NCI-H510A treated with DMSO at 0.1 percent for 48 hours (cell line): ENCODE measurements at regions not wholly inside any gene's neighbourhood (a gene's known extent, or its start where the extent isn't known, plus 50 kb on each side); places are given as distances from the start of the nearest gene placed in this dataset.

Experiments used
- DNase-seq: peaks from one replicate; lab custom pipeline; 2025; lab: John Stamatoyannopoulos, UW

- peak; percentile 54 for DNase-seq
Observed at GRCh38 chr10:33547976-33548375, 213.5 kb upstream of the NRP1 start.

DNA sequence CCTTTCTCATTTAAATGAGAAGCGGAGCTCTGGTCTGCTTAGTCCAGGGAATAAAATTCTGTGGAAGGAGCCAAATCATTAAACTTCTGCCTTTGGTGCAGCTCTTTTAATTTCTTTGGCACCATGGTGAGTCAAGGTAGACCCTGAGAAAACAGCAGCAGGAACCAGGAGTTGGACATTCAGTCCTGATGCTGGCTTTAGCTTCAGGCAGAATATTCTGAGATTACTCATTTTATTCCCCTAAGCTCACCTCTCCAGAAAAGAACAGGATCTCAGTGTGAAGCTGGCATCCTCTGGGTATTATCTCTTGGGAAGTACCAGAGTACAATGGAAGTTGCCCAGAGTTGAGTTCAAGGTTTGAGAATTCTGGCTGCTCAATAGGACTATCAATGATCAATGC is 211.6 kb upstream of the NRP1 start:
- DNase-seq = no peak

DNA sequence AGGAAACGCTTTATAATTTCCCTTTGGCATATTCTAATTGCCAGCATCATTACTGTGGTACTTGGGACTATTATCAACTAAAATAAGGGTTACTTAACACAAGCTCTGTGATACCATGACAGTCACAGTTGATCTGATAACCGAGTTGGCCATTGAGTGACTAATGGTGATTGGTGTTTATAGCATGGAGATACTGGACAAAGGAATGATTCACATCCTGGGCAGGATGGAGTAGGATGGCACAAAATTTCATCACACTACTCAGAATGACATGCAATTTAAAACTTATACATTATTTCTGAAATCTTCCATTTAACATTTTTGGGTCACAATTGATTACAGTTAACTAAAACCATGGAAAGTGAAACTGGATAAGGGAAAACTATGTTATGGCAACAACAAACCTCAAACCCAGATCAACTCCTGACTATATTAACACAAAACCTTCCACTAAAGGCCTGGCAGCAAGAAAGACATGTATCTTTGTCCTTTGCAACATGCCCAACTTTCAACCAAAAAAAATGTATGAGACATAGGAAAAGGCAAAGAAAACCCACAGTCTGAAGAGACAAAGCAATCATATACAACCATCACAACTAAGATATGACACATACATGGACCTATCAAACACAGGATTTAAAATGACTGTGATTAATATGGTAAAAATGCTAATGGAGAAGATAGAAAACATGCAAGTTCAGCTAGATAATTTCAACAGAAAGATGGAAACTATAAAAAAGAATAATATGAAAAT is 208.5 kb upstream of the NRP1 start:
- no peak for DNase-seq

GRCh38 chr10:33539116-33539515 is 204.6 kb upstream of the NRP1 start:
- no peak for DNase-seq

DNA sequence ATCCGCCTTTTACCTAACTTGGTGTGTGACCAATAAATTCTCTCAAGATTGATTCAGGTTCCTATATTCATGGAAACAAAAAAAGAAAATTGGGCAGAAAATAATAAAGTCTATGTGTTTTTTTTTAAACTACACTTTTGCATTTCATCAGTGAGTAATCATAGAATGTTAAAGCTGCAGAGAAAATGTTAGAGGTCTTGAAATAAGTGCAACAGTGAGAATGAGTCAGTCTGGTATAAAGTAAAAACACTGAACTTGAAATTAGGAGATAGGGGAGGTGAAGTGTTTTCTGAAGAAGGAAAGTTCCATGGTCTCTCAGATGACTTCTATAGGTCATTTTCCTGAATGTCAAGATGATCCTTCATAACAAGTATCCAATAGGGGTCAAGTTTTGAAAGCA is 202.6 kb upstream of the NRP1 start:
- no peak for DNase-seq

- no peak for DNase-seq
Observed at GRCh38 chr10:33536508-33536907, 202.0 kb upstream of the NRP1 start.

DNA sequence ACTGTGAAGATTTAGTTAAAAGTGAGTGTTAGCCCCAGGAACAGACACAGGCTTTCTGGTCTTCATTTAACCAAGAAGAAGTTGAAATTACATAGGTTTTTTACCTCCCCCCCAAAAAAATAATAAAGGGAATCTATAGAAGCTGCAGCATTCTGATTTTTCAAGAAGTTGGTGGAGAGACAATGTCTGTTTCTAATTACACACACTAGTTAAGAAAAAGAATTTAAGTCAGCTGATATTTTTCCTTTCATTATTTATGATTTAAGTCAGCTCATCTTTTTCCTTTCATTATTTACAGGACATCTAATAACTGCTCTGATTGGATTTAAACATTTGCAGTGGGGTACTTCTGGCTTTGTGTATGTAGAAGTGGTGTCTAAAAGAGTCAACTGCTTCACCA is 201.4 kb upstream of the NRP1 start:
- DNase-seq = no peak

- DNase-seq = no peak
Observed at GRCh38 chr10:33534416-33534815, 199.9 kb upstream of the NRP1 start.

- DNase-seq = no peak
Observed at GRCh38 chr10:33533612-33534011, 199.1 kb upstream of the NRP1 start.

DNA sequence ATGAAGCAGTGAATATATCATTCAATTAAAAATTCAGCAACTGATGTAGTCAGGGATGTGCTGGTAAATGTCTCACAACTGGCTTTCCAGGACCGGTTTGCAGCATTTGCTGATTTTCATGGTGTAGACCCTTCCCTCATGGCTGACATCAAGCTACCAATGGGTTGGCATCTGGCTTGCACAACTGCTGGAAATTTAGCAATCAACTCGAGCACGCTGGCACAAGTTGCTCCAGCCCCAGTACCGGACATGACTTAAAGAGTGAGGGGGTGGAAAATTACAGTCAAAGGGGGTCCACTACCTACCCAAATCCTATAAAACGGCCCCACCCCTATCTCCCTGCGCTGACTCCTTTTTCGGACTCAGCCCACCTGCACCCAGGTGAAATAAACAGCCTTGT is 198.4 kb upstream of the NRP1 start:
- DNase-seq = no peak

- DNase-seq = no peak
Observed at GRCh38 chr10:33529234-33529633, 194.8 kb upstream of the NRP1 start.

- DNase-seq = no peak
Observed at GRCh38 chr10:33524966-33525365, 190.5 kb upstream of the NRP1 start.

DNA sequence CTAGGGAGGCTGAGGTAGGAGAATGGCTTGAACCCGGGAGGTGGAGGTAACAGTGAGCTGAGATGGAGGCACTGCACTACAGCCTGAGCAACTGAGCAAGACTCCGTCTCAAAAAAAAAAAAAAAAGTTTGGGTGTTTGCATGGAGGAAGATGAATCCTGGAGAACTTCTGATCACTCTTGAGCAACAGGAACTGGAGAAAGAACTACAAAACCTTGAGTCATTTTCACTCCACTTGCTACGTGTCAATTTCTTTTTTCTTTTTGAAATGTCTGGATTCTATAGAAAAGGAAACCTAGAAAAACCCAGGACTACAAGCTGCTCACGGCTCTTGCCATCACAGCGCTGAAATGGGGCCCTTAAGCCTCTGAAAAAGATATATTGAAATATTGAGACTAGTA is 189.6 kb upstream of the NRP1 start:
- DNase-seq = no peak

GRCh38 chr10:33523236-33523792 is 188.8 kb upstream of the NRP1 start:
- no peak for DNase-seq

DNA sequence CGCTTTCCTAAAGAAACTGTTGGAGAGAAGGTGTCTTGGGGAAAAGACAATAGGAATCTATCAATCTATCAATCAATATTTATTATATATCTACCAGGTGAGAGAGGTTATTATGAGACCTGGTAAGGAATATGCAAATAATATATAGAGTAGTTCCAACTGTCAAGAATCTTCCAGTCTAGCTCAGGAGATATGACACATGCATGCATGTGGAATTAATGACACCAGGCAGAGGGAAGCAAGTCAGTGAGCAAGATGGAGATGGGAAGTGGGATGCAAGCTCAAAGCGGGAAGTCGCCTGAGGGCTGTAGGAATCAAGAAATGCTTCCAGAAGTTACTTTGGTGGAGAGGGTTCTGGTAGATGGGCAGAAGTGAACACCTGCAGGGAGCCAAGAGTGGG is 187.4 kb upstream of the NRP1 start:
- no peak for DNase-seq

GRCh38 chr10:33521062-33521461 is 186.6 kb upstream of the NRP1 start:
- no peak for DNase-seq

GRCh38 chr10:33520223-33520622 is 185.8 kb upstream of the NRP1 start:
- DNase-seq = no peak

DNA sequence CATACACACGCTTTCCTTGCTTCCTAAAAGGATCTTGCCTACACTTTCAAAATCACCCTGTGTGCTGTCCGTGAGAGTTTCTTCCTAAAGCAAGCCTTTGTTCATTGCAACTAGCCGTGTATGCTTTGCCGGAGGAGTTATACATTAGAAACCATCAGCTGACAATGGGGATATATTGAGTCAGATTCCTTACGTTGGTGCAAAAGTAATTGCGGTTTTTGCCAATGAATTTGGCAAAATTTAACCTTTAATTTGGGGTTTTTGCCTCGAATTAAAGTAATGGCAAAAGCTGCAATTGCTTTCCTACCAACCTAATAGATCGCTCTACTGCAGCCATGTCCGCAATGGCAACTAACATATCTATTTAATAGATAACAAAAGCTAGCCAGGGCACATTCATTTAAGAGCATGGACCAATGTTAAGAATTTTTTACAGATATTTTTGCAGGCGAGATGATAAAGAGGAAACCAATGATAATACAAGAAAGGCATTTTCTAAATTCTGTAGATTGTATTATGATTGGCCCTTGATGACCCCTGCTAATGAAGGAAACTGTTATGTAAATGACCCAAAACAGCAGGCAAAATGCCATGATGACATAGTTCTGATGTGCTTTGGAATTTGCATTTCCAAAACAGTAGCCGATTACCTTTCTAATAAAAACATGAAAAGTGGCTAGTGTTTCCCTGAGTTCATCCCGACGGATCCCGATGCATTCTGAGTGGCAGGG is 184.8 kb upstream of the NRP1 start:
- DNase-seq = no peak

DNA sequence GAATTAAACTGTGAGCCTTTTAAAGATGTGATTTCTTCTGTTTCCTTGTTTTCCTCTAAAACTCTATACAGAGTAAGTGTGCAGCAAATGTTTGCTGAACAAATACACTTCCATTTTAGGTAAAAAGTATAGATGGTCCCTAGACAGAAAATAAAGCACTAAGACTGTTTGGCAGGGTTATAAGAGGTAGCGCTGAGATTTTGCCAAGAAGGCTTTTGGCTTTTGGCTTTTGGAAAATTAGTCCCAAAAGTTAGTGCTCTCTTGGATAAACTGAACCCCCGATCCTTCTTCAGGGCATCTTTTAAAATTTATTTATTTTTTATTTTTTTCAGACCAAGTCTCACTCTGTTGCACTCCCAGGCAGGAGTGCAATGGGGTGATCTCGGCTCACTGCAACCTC is 175.7 kb upstream of the NRP1 start:
- no peak for DNase-seq

GRCh38 chr10:33509231-33509831 is 174.9 kb upstream of the NRP1 start:
- DNase-seq = peak; percentile 44

GRCh38 chr10:33507662-33508425 is 173.4 kb upstream of the NRP1 start:
- DNase-seq = no peak
